Heart left ventricle (tissue), 13 donors: ENCODE measurements at regions not wholly inside any gene's neighbourhood (a gene's known extent, or its start where the extent isn't known, plus 50 kb on each side); places are given as distances from the start of the nearest gene placed in this dataset.

Experiments
- CTCF ChIP-seq, 12 donors: fragments of 200-600 bp; sonication (generic) in 4 of 12; IDR thresholded peaks; one replicate each; pipeline versions ENCODE4 v1.5.0 to v1.8.0; 2018 to 2022; ENCODE audit warnings: antibody characterized with exemption in 12 of 12, mild to moderate bottlenecking in 5 of 12
- POLR2A ChIP-seq, 2 donors: fragments of 450-650 bp; IDR thresholded peaks; one replicate each; pipeline ENCODE4 v1.6.1; 2017; ENCODE audit warnings: antibody characterized with exemption in 2 of 2, mild to moderate bottlenecking in 2 of 2, moderate library complexity in 2 of 2
- donor health status: ischemic (EF 13 %, LVEDD 7.1; RV severe dilation, severe dysfunction).
- donor health status: DM: no; HTN: yes; CAD: no.
- donor health status: DM: no; HTN: no; CAD: no.
- donor health status: ischemic (EF 25% LVEDD 6.9; RV normal size, moderate dysfunction).
- donor health status: ischemic (EF 25% LVEDD 5.7; RV mildly dilated, moderate dysfunction).
- donor health status: ischemic (EF 35%, LVEDD 5.7; RV mildly dilated, moderate dysfunction).
- donor health status: nonischemic (EF 11% LVEDD 7.7; RV severe dilation, severe dysfunction).
- donor health status: DM: yes; HTN: yes; CAD: no.
- donor health status: PGD.
- donor health status: ischemic (EF 29% LVEDD 5.4; RV normal size, mild dysfunction).
- donor health status: nonischemic (EF 23%, LVEDD 6.1; RV moderate dilation, normal function).

- TF ChIP-seq CTCF (IDR thresholded peaks at IDR 0.05), result no peak
- TF ChIP-seq POLR2A (IDR thresholded peaks at IDR 0.05), result no peak
These were observed 150.0 kb downstream of the SLC4A3 start for GRCh38 chr2:219777388-219777787.
